Esophagus muscularis mucosa (tissue), 4 donors: ENCODE measurements at regions not wholly inside any gene's neighbourhood (a gene's known extent, or its start where the extent isn't known, plus 50 kb on each side); places are given as distances from the start of the nearest gene placed in this dataset.
"Not testable (repeated sequence)": the region's sequence is repeated elsewhere in the genome, so short reads cannot be mapped to it uniquely, and the experiment has no call there.

Source experiments
- CTCF ChIP-seq, 3 experiments: fragments of 200-600 bp in 2 of 3; fragments of 450-650 bp in 1 of 3; sonication (generic) in 2 of 3; IDR thresholded peaks; one replicate each; pipeline ENCODE4 v1.5.1; 2017 to 2019; ENCODE audit warnings: antibody characterized with exemption in 3 of 3, mild to moderate bottlenecking in 2 of 3, moderate library complexity in 1 of 3
- EP300 ChIP-seq: sonication (generic); formaldehyde crosslinking; IDR thresholded peaks from one replicate; pipeline ENCODE4 v1.6.1; 2017; ENCODE audit warnings: antibody characterized with exemption
- POLR2A ChIP-seq: fragments of 450-650 bp; IDR thresholded peaks from one replicate; pipeline ENCODE4 v1.6.1; 2017; ENCODE audit warnings: antibody characterized with exemption, moderate library complexity, mild to moderate bottlenecking, low read depth
- POLR2AphosphoS5 ChIP-seq, 2 donors: sonication (generic); formaldehyde crosslinking; IDR thresholded peaks; one replicate each; pipeline ENCODE4 v1.6.1; 2017; ENCODE audit warnings: antibody characterized with exemption in 2 of 2

DNA sequence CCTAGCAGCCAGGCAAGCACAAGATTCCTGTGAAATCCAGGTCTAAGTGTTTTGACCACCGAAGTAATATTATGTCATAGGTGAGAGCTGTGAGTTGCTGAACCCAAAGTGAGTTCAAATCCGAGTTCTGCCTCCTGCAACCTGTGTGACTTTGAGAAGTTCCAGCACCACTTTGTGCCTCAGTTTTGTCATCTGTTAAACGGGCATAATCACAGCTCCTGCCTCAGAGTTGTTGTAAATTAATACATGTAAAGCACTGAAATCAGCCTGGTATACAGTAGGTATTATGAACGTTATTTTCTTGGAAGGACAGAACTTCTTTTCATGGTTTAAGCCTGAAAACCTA is 152.5 kb upstream of the ALDH3B2 start:
- TF ChIP-seq CTCF (IDR thresholded peaks at IDR 0.05); POLR2A; POLR2AphosphoS5 (IDR thresholded peaks at IDR 0.05); EP300: not testable (repeated sequence)
